ENCODE measurements at regions not wholly inside any gene's neighbourhood (a gene's known extent, or its start where the extent isn't known, plus 50 kb on each side); places are given as distances from the start of the nearest gene placed in this dataset.

- DNase-seq = no peak
- Histone ChIP-seq H3K36me3 (ENCODE audit: control insufficient read depth, insufficient read depth, low read length) (no peaks in the 10 kb centered on the region), H3K4me3 (ENCODE audit: low read length) (no peak overlapping the region), H3K9ac (ENCODE audit: extremely low read depth, low read length, poor library complexity, severe bottlenecking) (no peak overlapping the region), H3K27me3 (ENCODE audit: control insufficient read depth, insufficient read depth, low read length, poor library complexity, severe bottlenecking) (no peaks in the 10 kb centered on the region), H3K9me3 (ENCODE audit: control insufficient read depth, low read length) (no peaks in the 10 kb centered on the region), H3K27ac (ENCODE audit: low read depth, low read length) (no peak overlapping the region), H3K4me1 (ENCODE audit: control insufficient read depth, insufficient read depth, low read length) (no peaks in the 10 kb centered on the region)
- TF ChIP-seq CTCF (conservative IDR thresholded peaks at IDR 0.05) = no peak
- Mint-ChIP-seq H3K36me3 (ENCODE audit: low read depth) (no peaks in the 10 kb centered on the region), H3K27ac (no peak overlapping the region), H3K27me3 (ENCODE audit: insufficient read depth) (no peaks in the 10 kb centered on the region), H3K4me1 (no peaks in the 10 kb centered on the region), H3K4me3 (no peak overlapping the region), H3K9me3 (no peaks in the 10 kb centered on the region)
- 92% methylated on average over 1 of the region's 1 CpG for WGBS, 2 experiments (ENCODE audit: insufficient coverage in 1 of 2, insufficient read length in 1 of 2)
These were observed 915.3 kb downstream of the DNAH5 start for GRCh38 chr5:13029211-13029610.

- H3K27me3 Mint-ChIP-seq (ENCODE audit: insufficient read depth) = no peaks in the 10 kb centered on the region
- Histone ChIP-seq H3K4me1 (ENCODE audit: control insufficient read depth, insufficient read depth, low read length) (no peaks in the 10 kb centered on the region), H3K36me3 (ENCODE audit: control insufficient read depth, insufficient read depth, low read length) (no peaks in the 10 kb centered on the region), H3K27me3 (ENCODE audit: control insufficient read depth, insufficient read depth, low read length, poor library complexity, severe bottlenecking) (no peaks in the 10 kb centered on the region), H3K9me3 (ENCODE audit: control insufficient read depth, low read length) (no peaks in the 10 kb centered on the region), H3K9ac (ENCODE audit: extremely low read depth, low read length, poor library complexity, severe bottlenecking) (no peak overlapping the region), H3K4me3 (ENCODE audit: low read length) (no peak overlapping the region), H3K27ac (ENCODE audit: low read depth, low read length) (no peak overlapping the region)
- H3K4me3 Mint-ChIP-seq = no peak overlapping the region
- no peak for DNase-seq
- no peaks in the 10 kb centered on the region for H3K9me3 Mint-ChIP-seq
- 92 to 100% methylated on average over 3 to 4 of the region's 4 CpGs for WGBS, 2 experiments (ENCODE audit: insufficient coverage in 1 of 2, insufficient read length in 1 of 2)
- H3K36me3 Mint-ChIP-seq (ENCODE audit: low read depth) = no peaks in the 10 kb centered on the region
- no peak for TF ChIP-seq CTCF (conservative IDR thresholded peaks at IDR 0.05)
- H3K4me1 Mint-ChIP-seq = no peaks in the 10 kb centered on the region
- no peak overlapping the region for H3K27ac Mint-ChIP-seq
These were observed 916.6 kb downstream of the DNAH5 start for GRCh38 chr5:13027874-13028273.

GRCh38 chr5:13019729-13020128 is 924.8 kb downstream of the DNAH5 start:
- Histone ChIP-seq H3K4me3 (ENCODE audit: low read length) (no peak overlapping the region), H3K27ac (ENCODE audit: low read depth, low read length) (no peak overlapping the region), H3K36me3 (ENCODE audit: control insufficient read depth, insufficient read depth, low read length) (no peaks in the 10 kb centered on the region), H3K9me3 (ENCODE audit: control insufficient read depth, low read length) (no peaks in the 10 kb centered on the region), H3K9ac (ENCODE audit: extremely low read depth, low read length, poor library complexity, severe bottlenecking) (no peak overlapping the region), H3K4me1 (ENCODE audit: control insufficient read depth, insufficient read depth, low read length) (no peaks in the 10 kb centered on the region), H3K27me3 (ENCODE audit: control insufficient read depth, insufficient read depth, low read length, poor library complexity, severe bottlenecking) (no peaks in the 10 kb centered on the region)
- Mint-ChIP-seq H3K4me1 (no peaks in the 10 kb centered on the region), H3K27me3 (ENCODE audit: insufficient read depth) (no peaks in the 10 kb centered on the region), H3K4me3 (no peak overlapping the region), H3K36me3 (ENCODE audit: low read depth) (no peaks in the 10 kb centered on the region), H3K9me3 (no peaks in the 10 kb centered on the region), H3K27ac (no peak overlapping the region)
- no peak for DNase-seq
- no peak for TF ChIP-seq CTCF (conservative IDR thresholded peaks at IDR 0.05)
- WGBS, 2 experiments (ENCODE audit: insufficient coverage in 1 of 2, insufficient read length in 1 of 2) = 0% methylated on average over 1 of the region's 1 CpG; no CpG with 5 or more reads in 1 of the 2 experiments
